HG03558 (cell line): ENCODE measurements at regions not wholly inside any gene's neighbourhood (a gene's known extent, or its start where the extent isn't known, plus 50 kb on each side); places are given as distances from the start of the nearest gene placed in this dataset.

Experiments used
- ATAC-seq: cut with Tn5 transposase; IDR thresholded peaks from one replicate; pipeline ENCODE4 v1.9.1; 2021; ENCODE audit warnings: moderate number of reproducible peaks; ENCODE audit not compliant: unreplicated experiment; ENCODE audit errors: extremely low read depth

DNA sequence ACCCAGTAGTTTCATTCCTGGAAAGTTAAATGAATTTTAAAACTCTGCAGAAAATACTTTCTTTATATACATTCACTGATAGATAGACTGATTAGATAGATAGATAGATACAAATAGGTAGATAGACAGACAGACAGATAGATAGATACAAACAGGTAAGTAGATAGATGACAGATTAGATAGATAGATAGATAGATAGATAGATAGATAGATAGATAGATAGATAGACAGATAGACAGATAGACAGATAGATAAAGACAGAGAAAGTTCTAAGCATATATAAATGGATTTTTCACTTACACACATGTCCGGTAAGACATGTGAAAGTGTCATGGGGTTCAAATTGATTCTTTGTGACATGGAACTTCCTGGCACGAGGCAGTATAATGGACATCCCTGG, 349.7 kb downstream of the CDK5RAP2 start:
- no peak for ATAC-seq

DNA sequence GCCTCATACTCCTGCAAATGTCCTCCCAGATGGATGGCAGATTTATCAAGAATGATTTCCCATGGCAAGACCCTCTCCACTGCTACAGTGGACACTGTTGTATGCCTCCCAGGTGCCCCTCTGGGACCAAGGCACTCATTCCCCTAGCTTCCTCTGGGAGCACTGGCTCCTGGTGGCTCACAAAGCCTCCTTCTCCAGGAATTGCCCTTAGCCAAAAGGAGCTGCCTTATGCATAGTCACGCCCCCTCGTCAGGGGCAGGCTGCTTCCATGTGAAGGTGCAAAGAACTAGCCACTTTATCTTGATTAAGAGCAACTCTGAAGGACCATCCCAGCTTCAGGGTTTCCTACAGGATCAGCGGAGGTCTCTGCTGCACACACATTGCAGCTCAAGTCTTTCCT, 358.1 kb downstream of the CDK5RAP2 start:
- ATAC-seq: no peak

DNA sequence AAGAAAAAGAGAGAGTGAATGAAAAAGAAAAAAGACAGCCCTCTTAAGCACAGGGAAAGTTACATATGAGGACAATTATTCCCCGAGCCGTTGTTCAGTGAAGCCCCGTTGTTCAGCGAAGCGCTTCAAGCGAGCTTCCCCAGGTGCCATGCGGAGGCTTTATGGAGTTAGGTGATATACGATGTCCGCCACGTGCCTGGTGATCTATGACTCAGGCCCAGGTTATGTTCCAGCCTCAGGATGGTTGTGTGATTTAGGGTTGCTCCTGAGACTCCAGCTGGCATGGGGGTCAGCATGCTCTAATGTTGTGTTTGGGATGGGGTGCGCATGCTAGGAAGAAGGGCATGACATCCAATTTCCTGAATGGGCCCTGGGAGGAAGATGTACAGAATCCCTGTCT, 365.6 kb downstream of the CDK5RAP2 start:
- ATAC-seq: no peak

DNA sequence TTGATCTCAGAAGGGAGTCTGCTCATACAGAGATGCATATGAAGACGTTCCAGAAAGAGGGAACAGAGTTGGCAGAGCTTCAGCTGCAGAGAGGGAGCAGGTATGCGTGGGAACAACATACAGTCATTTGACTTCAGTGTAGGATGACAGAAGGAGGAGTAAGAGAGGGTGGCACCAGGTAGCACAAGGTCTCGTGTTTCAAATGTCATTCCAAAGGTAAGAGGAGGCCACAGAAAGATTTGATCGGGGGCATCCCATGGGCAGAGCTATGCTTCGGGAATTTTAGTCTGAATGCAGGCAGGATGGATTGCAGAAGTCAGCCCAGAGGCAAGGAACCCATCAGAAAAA, 367.1 kb downstream of the CDK5RAP2 start:
- no peak for ATAC-seq

DNA sequence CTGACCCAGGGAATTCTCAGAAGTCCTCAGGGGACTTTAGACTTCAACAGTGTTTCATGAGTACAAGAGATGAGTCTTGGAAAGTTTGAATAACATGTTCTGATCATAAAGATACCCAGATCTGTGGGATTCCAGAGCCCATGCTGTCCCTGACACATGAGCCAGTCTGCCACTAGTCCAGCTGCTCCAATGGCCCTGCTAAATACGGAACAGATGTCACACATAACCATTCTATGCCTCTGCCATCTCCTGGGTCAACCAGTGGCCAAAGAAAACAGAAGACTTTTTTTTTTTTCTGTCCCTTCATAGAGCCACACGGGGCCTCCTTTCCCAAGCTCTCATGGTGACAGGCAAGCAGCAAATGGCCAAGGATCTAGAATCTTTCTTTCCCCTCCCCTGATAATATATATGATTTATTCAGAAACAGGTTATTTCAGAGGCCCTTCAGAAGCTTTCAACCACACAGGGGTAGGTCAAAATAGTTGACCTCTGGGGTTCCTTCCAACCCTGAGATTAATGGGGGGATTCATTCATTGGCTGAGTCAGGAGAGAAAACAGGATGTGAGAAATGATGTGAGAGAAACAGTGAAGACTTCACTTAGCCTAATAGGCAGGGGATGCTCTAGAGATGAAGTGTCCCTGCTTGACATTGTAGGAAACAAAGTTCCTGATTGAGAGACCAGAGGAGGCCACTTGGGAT, 367.7 kb downstream of the CDK5RAP2 start:
- no peak for ATAC-seq

DNA sequence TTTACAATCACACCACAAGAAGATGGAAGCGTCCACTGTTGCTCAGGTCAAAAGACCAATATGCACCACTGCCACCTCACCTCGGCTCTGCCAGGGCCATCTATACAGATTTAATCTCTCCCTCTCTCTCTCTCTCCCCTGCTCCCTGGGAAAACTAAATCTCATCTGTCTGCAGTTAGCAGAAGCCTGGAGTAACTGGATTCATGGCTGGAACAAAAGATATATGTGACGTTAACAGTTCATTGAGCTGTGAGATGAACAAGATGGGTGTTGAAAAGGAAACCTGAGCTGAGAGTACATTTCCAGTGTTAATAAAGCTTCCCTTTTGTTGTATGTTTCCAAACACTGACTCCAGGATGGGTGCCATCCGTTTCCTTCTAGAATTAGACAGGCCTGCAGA, 369.7 kb downstream of the CDK5RAP2 start:
- no peak for ATAC-seq

DNA sequence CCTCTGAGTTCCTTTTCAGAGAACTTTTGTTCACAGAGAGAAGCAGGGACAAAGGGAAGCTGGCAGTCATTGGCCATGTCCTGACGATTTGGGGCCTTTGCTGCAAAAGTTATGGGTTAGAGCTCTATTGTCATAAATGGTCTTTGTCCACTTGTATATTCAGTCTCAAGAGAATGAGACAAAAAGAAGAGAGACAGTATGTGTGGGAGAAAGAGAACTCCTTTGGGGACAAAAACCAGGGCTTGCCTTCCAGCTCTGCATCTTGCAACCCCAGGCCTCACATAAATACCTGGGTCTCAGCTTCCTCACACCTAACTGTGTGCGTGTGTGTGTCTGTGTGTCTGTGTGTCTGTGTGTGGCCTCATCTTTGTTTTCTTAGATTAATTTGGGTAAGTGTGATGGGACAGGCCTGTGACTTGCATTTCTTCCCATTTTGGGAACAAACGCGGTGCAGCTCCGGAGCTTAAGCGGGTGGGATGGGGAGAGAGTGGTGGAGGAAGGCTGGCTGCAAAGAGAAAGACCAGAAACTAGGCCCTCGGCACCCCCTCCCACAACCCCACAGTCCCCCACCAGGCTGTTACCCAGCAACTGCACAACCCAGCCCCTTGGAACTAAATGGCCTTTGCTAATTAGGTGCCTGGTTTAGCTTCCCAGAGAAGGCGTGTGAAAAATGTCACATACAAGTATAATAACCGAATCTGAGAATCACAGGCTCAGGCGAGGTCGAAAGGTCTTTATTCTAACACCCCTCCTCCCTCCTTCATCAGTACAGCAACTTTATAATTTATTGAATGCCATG, 376.9 kb downstream of the CDK5RAP2 start:
- ATAC-seq: no peak

DNA sequence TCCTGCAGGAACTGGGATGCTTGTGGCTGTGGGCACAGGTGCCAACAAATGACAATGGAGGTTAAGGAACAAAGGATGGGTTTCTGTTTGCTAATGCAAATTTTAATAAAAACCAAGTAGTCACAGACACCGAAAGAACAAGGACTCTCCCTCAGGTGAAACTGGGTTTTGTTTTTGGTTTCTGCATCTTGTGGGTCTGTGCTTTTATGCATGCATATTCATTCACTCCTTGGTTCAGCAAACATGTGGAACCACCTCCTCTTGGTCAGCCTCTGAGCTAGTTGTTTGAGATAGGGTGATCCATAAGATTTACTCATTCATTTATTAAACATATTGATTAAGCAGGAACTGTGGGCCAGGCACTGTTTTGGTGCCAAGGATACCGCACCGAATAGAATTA, 381.9 kb downstream of the CDK5RAP2 start:
- ATAC-seq: no peak

DNA sequence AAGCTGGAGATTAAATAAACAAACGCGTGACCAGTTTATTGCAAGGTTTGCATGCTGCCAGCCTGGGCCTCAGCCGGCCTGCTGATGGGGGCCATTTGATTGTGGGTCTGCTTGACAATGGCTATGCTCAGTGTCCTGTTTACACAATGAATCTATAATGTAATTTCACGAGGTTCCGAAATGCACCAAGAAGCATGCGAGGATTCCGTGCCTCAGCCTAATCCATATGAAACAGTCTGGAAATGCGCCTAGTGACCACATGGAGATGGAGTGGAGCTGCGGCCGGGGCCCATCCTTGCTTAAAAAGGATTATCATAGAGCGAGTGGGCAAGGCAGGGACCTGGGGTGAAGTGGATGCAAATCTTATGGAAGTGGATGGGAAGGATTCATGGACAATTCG, 382.4 kb downstream of the CDK5RAP2 start:
- ATAC-seq: no peak

DNA sequence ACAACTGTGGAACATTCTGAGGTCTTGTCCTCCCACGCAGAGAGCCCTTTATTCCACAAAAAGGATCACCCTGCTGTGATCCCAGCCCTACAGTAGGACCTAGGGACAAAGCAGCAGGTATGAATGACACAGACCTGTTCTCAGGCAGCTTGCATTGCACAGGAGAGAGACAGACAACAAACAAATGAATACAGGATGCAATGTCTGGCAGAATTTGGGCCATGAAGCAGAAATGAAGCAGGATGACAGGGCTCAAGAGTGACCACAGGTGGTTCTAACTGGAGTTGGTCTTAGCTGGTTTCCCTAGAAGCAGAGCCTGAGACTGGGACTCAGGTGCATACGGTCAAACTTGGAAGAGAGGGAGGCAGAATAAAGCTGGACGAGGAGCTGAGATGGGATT, 388.8 kb downstream of the CDK5RAP2 start:
- no peak for ATAC-seq

DNA sequence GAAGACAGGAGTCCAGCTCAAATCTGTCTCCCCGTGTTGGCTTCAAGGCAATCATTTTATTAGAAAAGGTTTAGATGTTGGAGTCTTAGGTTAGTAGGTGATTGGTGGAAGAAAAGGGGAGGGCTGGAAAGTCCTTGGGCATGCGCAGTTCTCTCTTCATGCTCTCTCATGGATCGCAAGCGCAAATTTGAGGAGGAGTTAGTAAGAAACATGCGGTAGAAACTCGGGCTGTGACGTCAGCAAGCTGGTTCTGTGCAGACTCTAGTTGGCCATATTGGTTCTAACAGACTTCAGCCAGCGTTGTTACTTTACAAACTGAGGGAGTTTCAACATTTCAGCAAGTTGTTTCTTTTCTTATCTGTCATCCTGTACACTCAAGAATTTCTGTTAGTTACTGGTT, 392.2 kb downstream of the CDK5RAP2 start:
- ATAC-seq: no peak

DNA sequence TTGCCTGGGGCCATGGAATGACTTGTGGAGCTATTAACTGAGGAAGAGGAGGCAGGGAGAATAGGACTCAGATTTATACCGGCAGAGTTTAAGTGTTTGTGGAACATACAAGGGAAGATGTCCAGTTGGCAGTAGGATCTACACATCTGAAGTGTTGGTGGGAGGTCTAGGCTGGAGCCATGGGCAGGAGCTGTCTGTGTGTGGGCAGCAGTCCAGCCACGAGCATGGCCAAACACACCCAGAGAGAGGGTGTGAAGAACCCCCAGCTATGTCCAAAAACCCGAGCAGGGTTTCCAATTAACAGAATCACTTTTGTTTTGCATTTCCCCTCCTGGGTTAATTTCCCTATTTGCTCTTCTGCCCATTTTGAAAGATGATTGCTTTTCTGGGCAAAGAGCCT, 393.7 kb downstream of the CDK5RAP2 start:
- no peak for ATAC-seq

DNA sequence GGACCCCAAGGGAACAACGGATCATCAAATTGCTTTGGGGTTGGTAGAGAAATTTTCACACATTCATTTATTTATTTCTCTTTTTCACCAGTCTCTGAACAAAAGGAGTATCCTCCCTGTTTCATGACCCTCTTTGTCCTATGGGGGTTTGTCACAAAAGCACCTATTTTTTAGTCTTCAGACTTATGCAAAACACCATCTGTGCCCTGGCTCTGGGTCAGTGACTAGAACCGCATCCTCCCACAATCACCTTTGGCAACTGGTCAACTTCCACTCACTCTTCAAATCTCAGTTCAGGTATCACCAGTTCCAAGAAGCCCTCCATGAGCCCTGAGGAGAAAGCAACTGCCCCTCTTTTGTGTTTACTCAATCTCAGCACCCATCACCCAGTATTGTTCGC, 395.7 kb downstream of the CDK5RAP2 start:
- ATAC-seq: no peak

DNA sequence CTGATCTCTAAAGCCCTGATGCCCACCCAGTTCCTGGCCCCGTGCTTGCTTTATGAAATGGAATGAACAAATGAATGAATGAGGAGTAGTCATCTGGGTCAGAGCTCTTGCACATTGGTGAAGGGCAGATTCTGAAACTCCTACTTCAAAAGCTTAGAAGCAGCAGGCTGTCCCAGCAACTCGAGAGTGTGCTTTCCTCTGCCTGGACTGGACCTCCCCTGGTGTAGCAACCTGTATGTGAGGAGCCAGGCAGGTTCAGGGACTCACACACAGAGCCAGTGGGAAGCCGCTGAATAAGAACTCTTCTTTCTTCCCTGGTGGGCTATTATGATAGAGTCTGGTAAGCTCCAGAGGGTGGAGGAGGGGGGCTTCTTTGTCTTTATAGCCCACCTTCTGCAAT, 396.4 kb downstream of the CDK5RAP2 start:
- no peak for ATAC-seq

DNA sequence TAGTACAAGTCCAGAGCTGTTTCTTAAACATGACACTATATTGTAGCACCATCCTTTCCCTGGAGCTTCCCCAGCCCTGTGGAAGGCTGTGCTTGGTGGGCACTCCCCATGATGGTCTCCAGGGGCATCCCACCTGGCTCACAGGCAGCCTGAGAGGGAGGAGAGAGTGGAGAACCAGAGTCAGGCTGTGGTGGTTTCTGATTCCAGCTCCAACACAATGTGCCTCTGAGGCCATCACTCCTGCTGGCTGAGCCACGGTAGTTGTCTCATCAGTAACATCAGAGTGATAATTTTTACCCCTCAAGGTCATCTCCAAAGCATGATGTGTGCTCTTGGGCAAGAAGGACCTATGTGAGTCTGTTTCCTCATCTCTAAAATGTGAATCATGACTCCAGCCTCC, 398.0 kb downstream of the CDK5RAP2 start:
- no peak for ATAC-seq

DNA sequence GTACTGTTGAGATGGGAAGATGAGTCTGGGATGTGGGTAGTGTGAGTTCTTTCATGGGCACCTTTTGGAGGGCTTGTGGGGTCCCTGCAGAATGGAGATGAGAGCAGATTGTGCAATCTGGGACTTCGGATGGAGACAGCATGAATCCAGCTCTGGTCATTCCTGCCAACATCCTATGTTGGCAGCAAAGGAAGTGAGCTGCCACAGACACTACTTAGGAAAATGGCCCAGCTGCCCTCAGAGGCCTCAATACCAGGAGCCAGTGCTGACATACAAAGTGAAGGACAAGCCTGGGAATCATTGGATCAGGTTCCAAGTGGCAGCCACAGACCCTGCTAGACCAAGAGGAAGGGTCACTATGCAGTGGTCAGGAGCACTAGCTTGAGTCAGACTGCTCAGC, 402.8 kb downstream of the CDK5RAP2 start:
- no peak for ATAC-seq

DNA sequence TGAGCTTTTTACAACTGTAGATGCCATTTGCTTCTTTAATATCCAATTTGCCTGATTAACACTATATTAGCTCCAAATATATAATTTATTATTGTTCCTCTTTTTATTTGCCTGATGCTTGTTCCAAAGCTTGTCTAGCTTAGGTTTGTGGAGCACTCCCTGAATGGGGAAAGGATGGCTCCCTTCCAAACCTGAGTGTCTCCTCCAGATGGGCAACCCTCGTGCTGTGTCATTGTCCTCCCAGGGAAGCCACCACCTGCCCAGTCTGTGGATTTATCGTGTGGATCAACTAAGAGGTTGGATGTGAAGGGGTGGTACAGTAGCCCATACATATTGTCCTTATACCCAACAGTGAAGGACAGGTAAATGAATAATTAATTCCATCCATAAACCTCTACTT, 404.9 kb downstream of the CDK5RAP2 start:
- ATAC-seq: no peak

DNA sequence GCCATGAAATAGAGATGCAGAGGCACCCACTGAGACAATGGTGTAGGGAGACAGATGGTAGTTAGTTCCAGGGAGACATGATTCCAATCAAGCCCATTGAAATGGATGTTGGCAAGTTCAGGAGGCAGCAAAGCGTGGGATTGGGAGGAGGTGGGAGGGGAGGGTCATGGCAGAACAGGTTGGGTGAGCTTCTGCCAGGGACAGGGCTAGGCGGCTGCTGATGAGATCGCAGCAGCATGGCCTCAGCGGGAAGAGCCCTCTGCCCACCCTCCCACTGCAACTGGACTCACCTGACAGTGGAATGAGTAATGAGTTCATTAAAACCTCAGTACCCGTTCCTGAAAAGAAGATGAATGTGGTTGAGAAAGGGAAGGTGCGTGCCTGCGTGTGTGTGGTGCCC, 418.2 kb downstream of the CDK5RAP2 start:
- ATAC-seq: no peak

DNA sequence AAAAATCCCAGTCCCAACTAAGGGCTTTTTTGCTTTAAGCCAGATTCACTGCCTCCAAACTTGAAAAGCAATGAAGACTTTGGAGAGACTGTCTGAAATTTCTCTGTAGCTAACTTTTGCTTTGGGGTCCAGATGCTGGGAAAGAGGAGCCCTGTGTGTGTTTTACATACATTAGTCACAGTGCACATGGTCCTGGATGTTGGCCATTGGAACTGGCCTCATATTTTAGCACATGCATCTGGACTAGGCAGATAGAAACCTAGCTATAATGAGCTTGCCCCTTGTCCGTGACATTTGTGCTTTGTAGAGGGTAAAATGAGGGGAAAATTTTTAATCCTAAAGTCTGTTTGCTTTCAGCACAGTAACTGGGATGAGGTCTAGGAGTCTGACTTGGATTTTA, 421.7 kb downstream of the CDK5RAP2 start:
- no peak for ATAC-seq

DNA sequence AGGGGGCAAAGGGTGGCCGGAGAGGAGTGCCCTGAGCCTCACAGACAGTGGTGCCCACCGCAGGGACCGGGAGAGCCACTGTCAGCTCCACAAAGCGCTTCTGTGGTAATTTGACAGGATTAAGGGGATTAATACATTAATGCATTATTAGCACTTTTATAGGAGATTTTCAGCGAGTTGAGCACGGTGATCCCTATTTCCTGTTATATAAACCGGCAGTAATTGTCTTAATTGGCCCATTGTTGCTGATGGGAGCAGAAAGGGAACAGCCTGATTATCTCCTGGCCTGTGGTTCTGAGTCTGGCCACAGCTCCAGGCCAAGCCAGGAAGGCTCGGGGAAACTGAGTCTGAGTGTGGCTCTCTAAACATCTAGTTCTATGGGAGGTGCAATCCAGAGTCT, 423.6 kb downstream of the CDK5RAP2 start:
- no peak for ATAC-seq

DNA sequence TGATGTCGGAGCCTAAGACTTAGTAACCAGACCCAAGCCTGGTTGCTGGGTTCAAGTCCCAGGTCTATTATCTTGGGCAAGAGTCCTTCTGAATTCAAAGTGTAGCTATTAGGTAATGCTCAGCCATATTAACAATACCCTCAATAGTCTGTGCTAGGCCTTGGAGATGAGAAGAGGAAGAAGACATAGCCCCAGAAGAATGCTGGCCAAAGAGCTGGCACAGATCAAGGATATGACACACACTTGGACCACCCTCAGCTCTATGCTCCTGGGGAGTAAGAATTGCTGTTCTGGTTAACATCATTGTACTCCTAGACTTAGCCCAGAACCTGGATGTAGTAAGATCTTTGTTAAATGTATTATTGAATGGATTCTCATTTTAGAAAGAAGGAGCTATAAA, 426.7 kb downstream of the CDK5RAP2 start:
- no peak for ATAC-seq

DNA sequence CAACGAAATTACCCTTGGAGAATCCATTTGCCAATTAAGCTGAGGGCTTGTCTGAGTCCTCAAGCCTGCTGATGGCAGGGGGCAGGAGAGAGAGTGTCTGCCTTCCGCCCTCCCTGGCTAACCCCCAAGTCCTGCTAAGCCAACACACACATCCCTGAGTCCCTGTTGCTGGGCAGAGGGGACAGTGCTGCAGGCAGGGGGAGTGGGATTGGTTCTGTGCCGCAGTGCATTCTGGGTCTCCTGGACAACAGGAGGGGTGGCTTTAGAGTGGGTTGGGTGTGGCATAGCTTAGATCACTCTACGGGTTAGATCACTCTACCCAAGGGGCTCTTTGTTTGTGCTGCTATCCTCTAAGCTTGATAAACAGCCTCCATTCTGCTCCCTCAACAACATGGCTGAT, 427.7 kb downstream of the CDK5RAP2 start:
- no peak for ATAC-seq
